ENCODE measurements at regions not wholly inside any gene's neighbourhood (a gene's known extent, or its start where the extent isn't known, plus 50 kb on each side); places are given as distances from the start of the nearest gene placed in this dataset.
A peak's percentile ranks its signal among the peaks of the same experiment; 100 is the strongest.

DNA sequence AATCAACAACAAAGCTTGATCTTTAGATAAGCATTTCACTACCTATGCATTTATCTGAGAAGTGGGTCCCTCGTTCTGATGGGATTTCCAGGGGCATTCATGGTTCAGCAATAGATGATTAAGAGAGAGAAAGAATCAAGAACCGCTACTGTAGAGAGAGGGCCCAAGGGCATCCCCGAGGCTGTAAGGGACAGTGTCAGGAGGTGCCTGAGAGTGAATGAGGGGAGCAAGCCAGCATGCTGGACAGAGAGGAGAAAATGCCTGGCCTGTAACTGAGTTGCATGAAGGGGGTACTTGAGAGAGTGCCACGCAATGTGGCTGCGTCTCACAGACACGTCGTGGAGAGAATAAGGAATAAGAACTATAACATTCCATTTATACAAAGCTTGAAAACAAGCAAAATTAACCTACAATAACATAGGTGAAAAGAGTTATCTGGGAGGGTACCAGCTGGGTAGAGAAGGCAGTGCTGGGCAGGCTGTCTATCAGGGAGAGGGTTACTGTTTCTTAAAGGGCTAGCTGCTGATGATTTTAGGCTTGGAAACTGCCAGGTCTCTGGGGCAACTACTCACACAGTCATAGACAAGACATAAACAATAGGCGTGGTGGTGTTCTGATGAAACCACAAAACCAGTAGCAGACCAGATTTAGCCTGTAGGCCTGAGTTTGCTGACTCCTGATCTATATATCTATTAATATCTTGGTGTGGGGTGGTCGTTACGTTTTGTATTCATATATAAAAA lies 374.6 kb upstream of the CFAP20DC start:
- WGBS, 4 donors, result 66 to 79% (median 71%) methylated on average over 10 of the region's 10 CpGs
- no peak for TF ChIP-seq POLR2A (IDR thresholded peaks at IDR 0.05)
- TF ChIP-seq, protein P1, sequence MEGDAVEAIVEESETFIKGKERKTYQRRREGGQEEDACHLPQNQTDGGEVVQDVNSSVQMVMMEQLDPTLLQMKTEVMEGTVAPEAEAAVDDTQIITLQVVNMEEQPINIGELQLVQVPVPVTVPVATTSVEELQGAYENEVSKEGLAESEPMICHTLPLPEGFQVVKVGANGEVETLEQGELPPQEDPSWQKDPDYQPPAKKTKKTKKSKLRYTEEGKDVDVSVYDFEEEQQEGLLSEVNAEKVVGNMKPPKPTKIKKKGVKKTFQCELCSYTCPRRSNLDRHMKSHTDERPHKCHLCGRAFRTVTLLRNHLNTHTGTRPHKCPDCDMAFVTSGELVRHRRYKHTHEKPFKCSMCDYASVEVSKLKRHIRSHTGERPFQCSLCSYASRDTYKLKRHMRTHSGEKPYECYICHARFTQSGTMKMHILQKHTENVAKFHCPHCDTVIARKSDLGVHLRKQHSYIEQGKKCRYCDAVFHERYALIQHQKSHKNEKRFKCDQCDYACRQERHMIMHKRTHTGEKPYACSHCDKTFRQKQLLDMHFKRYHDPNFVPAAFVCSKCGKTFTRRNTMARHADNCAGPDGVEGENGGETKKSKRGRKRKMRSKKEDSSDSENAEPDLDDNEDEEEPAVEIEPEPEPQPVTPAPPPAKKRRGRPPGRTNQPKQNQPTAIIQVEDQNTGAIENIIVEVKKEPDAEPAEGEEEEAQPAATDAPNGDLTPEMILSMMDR (IDR thresholded peaks at IDR 0.05), result no peak
- H3K27me3 ChIP-seq, result no peaks in the 10 kb centered on the region
- H3K27ac ChIP-seq, result no peak overlapping the region
- no peaks in the 10 kb centered on the region for H3K9me3 ChIP-seq
- peaks cover 0 to 31% (median 0%) of the 10 kb centered on the region in 12 donors for H3K4me1 ChIP-seq
- DNase-seq, result peak in 1 of 5 donors; percentile 29
- ATAC-seq, result peak; percentile 48 to 81 (median 68)
- H3K36me3 ChIP-seq, result no peaks in the 10 kb centered on the region
- no peak overlapping the region for H3K4me3 ChIP-seq
- intact Hi-C loops (cut with DNase I), result loop anchor here in 1 of 10 donors (5.0 kb wide), 1 partner anchor 433 kb away; no protein-coding TSS in a partner anchor

DNA sequence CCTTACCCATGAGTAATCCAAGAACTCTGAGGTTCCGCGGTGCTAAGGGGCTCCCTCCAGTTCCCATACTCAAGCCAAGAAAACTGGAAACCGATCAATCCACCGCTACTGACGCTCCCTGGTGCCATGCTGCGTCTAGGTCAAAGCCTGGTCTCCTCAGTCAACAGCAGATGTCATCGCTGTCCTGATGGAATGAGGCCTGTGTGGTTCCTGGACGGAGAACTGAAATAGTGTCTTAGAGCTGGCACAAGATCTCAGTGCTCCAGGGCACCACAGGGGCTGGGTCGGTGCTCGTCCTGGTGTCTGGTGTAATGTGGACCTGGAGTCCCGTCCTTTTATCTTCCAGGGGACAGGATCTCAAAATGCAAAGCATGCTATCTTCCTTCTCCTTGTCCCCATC lies 373.9 kb upstream of the CFAP20DC start:
- no peak for TF ChIP-seq POLR2A (IDR thresholded peaks at IDR 0.05)
- TF ChIP-seq, protein P1 (IDR thresholded peaks at IDR 0.05), result no peak

DNA sequence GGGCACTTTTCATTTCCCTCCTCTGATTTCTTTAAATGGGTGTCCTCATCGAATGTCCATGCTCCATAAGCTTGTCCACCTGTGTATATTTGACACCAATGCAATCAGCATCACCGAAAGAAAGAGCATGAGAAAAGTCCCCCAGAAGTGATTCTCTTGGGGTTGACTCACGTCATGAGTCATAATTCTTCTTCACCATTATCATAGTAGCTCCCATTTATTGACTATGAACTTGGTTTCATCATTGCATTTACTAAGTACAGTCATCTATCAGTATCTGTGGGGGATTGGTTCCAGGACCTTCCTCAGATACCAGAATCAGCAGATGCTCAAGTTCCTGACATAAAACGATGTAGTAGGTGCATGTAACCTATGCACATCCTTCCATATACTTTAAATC lies 372.5 kb upstream of the CFAP20DC start:
- WGBS, 4 donors, result 71 to 86% (median 82%) methylated on average over 4 of the region's 4 CpGs
- TF ChIP-seq POLR2A (IDR thresholded peaks at IDR 0.05), result no peak
- TF ChIP-seq, protein P1 (IDR thresholded peaks at IDR 0.05), result no peak
- H3K9me3 ChIP-seq, result no peaks in the 10 kb centered on the region
- no peak for ATAC-seq
- DNase-seq, result no peak
- H3K4me3 ChIP-seq, result no peak overlapping the region
- intact Hi-C loops (cut with DNase I), result no loop called here
- H3K27me3 ChIP-seq, result no peaks in the 10 kb centered on the region
- H3K36me3 ChIP-seq, result no peaks in the 10 kb centered on the region
- no peak overlapping the region for H3K27ac ChIP-seq
- peaks cover 0 to 24% (median 5%) of the 10 kb centered on the region in 12 donors for H3K4me1 ChIP-seq

More for the DNA sequence above, 373.9 kb upstream of the CFAP20DC start:
- intact Hi-C loops (cut with DNase I), result no loop called here
- ATAC-seq (no peak), DNase-seq (no peak)
- no peaks in the 10 kb centered on the region for H3K9me3 ChIP-seq
- H3K36me3 ChIP-seq, result no peaks in the 10 kb centered on the region
- WGBS, 4 donors, result 67 to 86% (median 80%) methylated on average over 10 to 11 of the region's 11 CpGs
- no peak overlapping the region for H3K4me3 ChIP-seq
- H3K4me1 ChIP-seq, result peaks cover 0 to 31% (median 3%) of the 10 kb centered on the region in 12 donors
- no peak overlapping the region for H3K27ac ChIP-seq
- no peaks in the 10 kb centered on the region for H3K27me3 ChIP-seq

DNA sequence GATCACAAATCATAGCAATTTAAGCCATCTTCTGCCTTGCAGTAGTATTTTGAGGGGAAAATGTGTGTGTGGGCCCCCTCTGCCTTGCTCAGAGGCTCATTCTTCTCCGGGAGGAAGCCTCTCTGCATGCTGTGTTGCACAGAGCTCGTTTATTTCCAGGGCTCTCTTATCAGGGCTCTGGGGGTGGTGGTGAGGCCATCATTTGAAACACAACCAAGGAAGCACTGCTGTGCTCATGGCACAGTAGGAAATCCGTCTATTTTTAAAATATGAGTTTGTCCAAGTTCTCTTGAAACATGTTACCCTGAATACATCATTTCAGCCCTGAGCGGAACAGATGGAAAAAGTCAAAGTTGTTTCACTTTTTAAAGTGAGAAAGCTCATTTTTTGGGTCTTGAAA lies 369.0 kb upstream of the CFAP20DC start:
- peaks cover 0 to 11% (median 1%) of the 10 kb centered on the region in 12 donors for H3K4me1 ChIP-seq
- H3K36me3 ChIP-seq, result no peaks in the 10 kb centered on the region
- H3K9me3 ChIP-seq, result no peaks in the 10 kb centered on the region
- TF ChIP-seq POLR2A (IDR thresholded peaks at IDR 0.05), result no peak
- TF ChIP-seq, protein P1 (IDR thresholded peaks at IDR 0.05), result no peak
- DNase-seq (peak in 1 of 5 donors; percentile 9), ATAC-seq (peak; percentile 78 to 84 (median 80))
- no peak overlapping the region for H3K4me3 ChIP-seq
- intact Hi-C loops (cut with DNase I), result no loop called here
- no peak overlapping the region for H3K27ac ChIP-seq
- no peaks in the 10 kb centered on the region for H3K27me3 ChIP-seq
- WGBS, 4 donors, result 15 to 34% (median 17%) methylated on average over 4 of the region's 4 CpGs

All from heart left ventricle (tissue), 16 donors.